Cardiac muscle cell (in vitro differentiated cells and primary cell): ENCODE measurements at regions not wholly inside any gene's neighbourhood (a gene's known extent, or its start where the extent isn't known, plus 50 kb on each side); places are given as distances from the start of the nearest gene placed in this dataset.

Experiments
- DNase-seq, 2 donors: peaks; one replicate each; pipeline versions ENCODE4 v3.0.0 to v3.0.0-alpha.2; 2010 to 2017; ENCODE audit warnings: low read depth in 1 of 2, low spot score in 1 of 2
- H3K27ac ChIP-seq: fragments of 200-600 bp; sonication (generic); 2 replicates; pipeline ENCODE4 v1.5.1; 2016
- H3K27me3 ChIP-seq: fragments of 200-600 bp; sonication (generic); 2 replicates; pipeline ENCODE4 v1.6.0; 2016; ENCODE audit warnings: control low read depth
- H3K36me3 ChIP-seq: fragments of 200-600 bp; sonication (generic); 2 replicates; pipeline ENCODE4 v1.5.1; 2016; ENCODE audit warnings: control low read depth
- H3K4me1 ChIP-seq: fragments of 200-600 bp; sonication (generic); 2 replicates; pipeline ENCODE4 v1.8.1; 2017; ENCODE audit warnings: low read depth, mild to moderate bottlenecking, mixed run types
- H3K4me3 ChIP-seq: fragments of 200-600 bp; sonication (generic); 2 replicates; pipeline ENCODE4 v1.5.1; 2016; ENCODE audit warnings: mild to moderate bottlenecking
- H3K9me3 ChIP-seq: fragments of 200-600 bp; sonication (generic); 2 replicates; pipeline ENCODE4 v1.5.1; 2017; ENCODE audit warnings: low read depth, mild to moderate bottlenecking, control low read depth
- TF ChIP-seq, protein P1 (sequence below): IDR thresholded peaks from 2 replicates; pipeline ENCODE4 v1.5.1; 2012; ENCODE audit warnings: low read depth, mild to moderate bottlenecking, low read length

DNA sequence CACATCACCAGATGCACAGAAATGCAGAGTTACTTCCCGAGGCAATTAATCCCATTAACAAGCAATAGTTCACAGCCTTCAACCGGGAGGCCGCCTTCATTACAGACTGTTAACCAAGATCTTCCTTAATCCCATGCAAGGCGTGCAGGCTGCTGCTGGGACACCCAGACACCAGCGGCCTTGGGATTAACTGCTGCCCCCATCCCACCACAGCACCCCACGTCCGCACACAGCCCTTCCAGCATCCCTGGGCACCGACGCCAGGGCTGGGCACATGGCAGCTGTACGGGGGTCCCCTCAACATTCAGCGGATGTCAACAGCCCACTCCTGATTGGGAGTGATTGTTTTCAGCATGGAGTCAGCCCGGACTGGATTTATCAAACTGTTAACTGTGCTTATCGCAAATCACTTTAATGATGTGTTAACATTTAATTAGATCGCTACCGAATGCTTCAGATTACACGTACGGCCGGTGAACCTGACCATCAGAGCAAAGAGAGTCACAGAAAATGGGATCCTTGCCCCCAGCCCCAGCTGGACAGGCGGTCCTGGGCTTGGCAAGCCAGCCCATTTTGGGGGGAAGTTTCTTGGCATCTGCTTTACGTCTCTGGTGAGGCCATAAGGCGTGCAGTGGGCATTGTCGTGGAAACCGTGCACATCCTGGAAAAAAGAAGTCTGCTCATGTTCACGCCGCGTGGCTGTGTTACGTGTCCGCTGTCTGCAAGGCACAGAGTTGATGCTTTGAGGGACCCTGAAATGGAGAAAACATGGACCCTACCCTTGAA, 126.4 kb downstream of the HMX1 start:
- H3K36me3 ChIP-seq: no peaks in the 10 kb centered on the region
- TF ChIP-seq, protein P1, sequence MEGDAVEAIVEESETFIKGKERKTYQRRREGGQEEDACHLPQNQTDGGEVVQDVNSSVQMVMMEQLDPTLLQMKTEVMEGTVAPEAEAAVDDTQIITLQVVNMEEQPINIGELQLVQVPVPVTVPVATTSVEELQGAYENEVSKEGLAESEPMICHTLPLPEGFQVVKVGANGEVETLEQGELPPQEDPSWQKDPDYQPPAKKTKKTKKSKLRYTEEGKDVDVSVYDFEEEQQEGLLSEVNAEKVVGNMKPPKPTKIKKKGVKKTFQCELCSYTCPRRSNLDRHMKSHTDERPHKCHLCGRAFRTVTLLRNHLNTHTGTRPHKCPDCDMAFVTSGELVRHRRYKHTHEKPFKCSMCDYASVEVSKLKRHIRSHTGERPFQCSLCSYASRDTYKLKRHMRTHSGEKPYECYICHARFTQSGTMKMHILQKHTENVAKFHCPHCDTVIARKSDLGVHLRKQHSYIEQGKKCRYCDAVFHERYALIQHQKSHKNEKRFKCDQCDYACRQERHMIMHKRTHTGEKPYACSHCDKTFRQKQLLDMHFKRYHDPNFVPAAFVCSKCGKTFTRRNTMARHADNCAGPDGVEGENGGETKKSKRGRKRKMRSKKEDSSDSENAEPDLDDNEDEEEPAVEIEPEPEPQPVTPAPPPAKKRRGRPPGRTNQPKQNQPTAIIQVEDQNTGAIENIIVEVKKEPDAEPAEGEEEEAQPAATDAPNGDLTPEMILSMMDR: no peak
- no peak overlapping the region for H3K27ac ChIP-seq
- H3K27me3 ChIP-seq: no peaks in the 10 kb centered on the region
- DNase-seq: no peak
- H3K9me3 ChIP-seq: no peaks in the 10 kb centered on the region
- no peak overlapping the region for H3K4me3 ChIP-seq
- no peaks in the 10 kb centered on the region for H3K4me1 ChIP-seq

DNA sequence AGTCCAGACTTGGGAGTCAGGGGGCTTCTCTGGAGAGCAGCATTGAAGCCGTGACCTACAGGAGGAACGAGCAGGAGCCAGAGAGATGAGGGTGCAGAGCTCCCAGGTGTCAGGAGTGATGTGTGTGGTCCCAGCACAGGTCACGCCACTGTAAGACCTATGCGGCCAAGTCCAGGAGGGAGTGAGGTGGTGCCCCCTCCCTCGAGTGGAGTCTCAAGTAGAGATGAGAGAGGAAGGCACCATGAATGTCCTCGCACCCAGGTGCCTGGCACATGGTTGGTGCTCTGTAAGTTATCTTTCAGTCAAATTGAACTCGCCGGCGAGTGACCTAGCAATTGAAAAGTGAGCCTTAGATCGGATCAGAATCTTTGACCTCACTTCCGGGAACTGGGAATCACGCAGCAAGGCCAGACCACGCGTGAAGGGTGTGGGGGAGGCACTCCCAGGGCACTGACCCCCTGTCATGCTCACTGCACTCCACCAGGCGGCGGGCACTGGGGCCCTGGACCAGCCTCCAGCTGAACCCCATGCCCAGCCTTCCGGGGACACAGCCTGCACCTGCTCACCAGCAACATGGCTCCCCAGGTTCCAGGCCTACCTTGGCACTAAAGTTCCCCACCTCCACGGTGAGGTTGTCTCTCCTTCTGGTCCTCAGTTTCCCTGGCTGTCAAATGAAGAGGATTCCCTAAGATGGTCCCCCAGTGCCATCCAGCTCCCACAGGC, 127.4 kb downstream of the HMX1 start:
- Histone ChIP-seq H3K4me3 (no peak overlapping the region), H3K36me3 (no peaks in the 10 kb centered on the region), H3K9me3 (no peaks in the 10 kb centered on the region), H3K27ac (no peak overlapping the region), H3K4me1 (no peaks in the 10 kb centered on the region), H3K27me3 (no peaks in the 10 kb centered on the region)
- no peak for DNase-seq
- TF ChIP-seq, protein P1: no peak

DNA sequence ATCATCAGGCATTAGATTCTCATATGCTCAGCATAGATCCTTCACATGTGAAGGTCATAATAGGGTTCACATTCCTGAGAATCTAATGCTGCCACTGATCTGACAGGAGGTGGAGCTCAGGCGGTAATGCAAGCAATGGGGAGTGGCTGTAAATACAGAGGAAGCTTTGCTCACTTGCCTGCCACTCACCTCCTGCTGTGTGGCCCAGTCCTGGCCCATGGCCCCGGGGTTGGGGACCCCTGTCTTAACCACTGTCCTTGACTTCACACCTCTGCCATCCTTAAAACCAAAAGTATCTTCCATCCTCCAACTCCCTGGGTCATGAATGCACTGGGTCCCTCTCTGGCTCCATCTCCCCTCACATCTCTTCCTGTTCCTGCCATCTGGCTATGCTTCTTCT, 129.1 kb downstream of the HMX1 start:
- Histone ChIP-seq H3K9me3 (no peaks in the 10 kb centered on the region), H3K27me3 (no peaks in the 10 kb centered on the region), H3K27ac (no peak overlapping the region), H3K4me1 (no peaks in the 10 kb centered on the region), H3K36me3 (no peaks in the 10 kb centered on the region), H3K4me3 (no peak overlapping the region)
- no peak for DNase-seq
- TF ChIP-seq, protein P1: no peak

DNA sequence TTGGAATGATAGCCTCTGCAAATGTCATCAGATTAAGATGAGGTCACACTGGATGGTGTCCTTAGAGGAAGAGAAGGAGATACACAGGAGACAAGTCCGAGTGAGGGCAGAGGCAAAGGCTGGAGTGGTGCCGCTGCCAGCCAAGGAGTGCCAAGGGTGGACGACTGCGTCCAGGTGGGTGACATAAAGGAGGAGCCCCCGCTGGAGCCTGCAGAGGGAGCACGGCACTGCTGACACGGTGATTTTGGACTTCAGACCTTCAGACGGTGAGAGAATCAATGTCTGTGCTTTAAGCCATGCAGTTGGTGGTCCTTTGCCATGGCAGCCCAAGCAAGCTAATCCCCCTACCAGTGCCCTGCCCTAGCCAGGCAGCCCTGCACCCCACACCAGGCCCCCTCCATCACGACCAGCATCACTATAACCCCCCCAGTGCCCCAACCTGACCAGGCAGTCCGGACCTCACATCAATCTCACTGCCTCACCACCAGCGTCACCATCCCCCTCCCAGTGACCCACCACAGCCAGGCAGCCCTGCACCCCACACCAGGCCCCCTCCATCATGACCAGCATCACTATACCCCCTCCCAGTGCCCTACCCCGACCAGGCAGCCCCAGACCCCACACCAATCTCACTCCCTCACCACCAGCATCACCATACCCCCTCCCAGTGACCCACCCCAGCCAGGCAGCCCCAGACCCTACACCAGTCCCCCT, 130.0 kb downstream of the HMX1 start:
- Histone ChIP-seq H3K27me3 (no peaks in the 10 kb centered on the region), H3K36me3 (no peaks in the 10 kb centered on the region), H3K27ac (no peak overlapping the region), H3K9me3 (no peaks in the 10 kb centered on the region), H3K4me3 (no peak overlapping the region), H3K4me1 (no peaks in the 10 kb centered on the region)
- TF ChIP-seq, protein P1: no peak
- no peak for DNase-seq

DNA sequence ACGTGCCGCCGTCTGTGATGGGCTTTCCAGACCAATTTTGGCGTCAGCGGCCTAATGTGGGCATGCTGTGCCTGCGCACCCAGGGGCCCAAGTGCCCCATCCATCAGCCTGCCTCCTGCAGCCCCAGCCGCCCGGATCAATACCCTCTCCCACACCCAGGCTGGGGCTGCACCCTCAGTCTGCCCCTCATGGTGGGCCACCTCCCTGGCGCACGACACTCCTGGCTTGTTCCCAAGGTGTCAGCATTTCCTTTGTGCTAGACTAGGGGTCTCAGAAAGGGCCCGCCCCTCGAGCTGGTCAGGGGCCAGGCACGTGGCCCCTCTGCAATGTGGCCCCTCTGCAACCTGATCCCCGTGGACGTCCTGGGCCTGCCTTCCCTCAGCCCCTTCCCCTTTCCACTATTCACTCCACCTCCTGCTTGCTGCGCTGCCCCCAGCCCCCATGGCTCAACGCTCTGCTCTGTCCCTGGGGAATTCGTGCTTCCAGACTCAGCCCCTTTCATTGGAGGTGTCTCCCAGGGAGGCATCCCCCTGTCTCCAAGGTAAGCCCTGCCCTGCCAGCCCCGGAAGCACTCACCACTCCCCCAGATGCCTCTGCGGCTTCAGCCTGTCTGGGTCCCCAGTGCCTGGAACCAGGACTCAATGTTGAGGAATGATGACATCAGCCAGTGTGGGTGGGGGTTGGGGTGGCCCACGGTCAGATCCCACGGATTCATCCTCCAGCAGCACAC, 130.8 kb downstream of the HMX1 start:
- H3K4me3 ChIP-seq: no peak overlapping the region
- H3K36me3 ChIP-seq: no peaks in the 10 kb centered on the region
- no peaks in the 10 kb centered on the region for H3K27me3 ChIP-seq
- no peak overlapping the region for H3K27ac ChIP-seq
- H3K9me3 ChIP-seq: no peaks in the 10 kb centered on the region
- DNase-seq: no peak
- TF ChIP-seq, protein P1: no peak
- no peaks in the 10 kb centered on the region for H3K4me1 ChIP-seq
